Stimulated activated CD4-positive, alpha-beta T cell treated with anti-CD3 and anti-CD28 coated beads, Interleukin-15, amount 100 ng/mL, for 48 hours (primary cell): ENCODE measurements at regions not wholly inside any gene's neighbourhood (a gene's known extent, or its start where the extent isn't known, plus 50 kb on each side); places are given as distances from the start of the nearest gene placed in this dataset.

Experiments
- DNase-seq, 2 donors: peaks; one replicate each; pipeline ENCODE4 v3.0.0-alpha.2; 2020; ENCODE audit warnings: low read depth in 2 of 2

- DNase-seq = no peak
Observed at GRCh38 chr17:6940186-6940649, 55.6 kb upstream of the ALOX12 start.

- DNase-seq = no peak
Observed at GRCh38 chr17:6941989-6942388, 53.9 kb upstream of the ALOX12 start.

GRCh38 chr17:6943406-6943805 is 52.4 kb upstream of the ALOX12 start:
- DNase-seq = no peak
